HCT116 (cell line): ENCODE measurements at regions not wholly inside any gene's neighbourhood (a gene's known extent, or its start where the extent isn't known, plus 50 kb on each side); places are given as distances from the start of the nearest gene placed in this dataset.

ENCODE experiments used
- ATAC-seq: fragments of 200-7000 bp; cut with Tn5 transposase; 2 replicates; pipeline ENCODE4 v1.9.1; 2020; ENCODE audit warnings: mild to moderate bottlenecking, moderate library complexity
- BruUV-seq: library from RNA; stranded (reverse); fragments of 400-500 nt; replicated peaks from 2 replicates; lab custom pipeline; 2021; lab: Mats Ljungman, UMichigan
- CTCF ChIA-PET: fragments of 300-600 bp; sonication (Branson Sonifier 250); formaldehyde crosslinking; loops from one replicate; lab custom pipeline; 2021; ENCODE audit warnings: antibody characterized with exemption; lab: Charles Lee
- POLR2A ChIA-PET: fragments of 300-600, 350-600 bp; sonication (Branson Sonifier 250); formaldehyde crosslinking; loops from one replicate; lab custom pipeline; 2021; ENCODE audit warnings: antibody characterized with exemption; lab: Charles Lee
- RAD21 ChIA-PET, 2 experiments: fragments of 300-600 bp; sonication (Branson Sonifier 250); formaldehyde crosslinking; loops; one replicate each; lab custom pipeline; 2023; ENCODE audit warnings: low total read pairs in 2 of 2; ENCODE audit not compliant: uncharacterized antibody in 2 of 2, unreplicated experiment in 2 of 2, low non-redundant PET in 1 of 2; lab: Charles Lee
- DNase-seq: peaks from one replicate; pipeline ENCODE4 v3.0.0-alpha.2; 2010; ENCODE audit warnings: low read depth, low spot score
- H2AFZ ChIP-seq: fragments of 200-600 bp; shearing (Covaris generic), sonication (generic); 2 replicates; pipeline ENCODE4 v1.6.1; 2017; ENCODE audit warnings: low read depth, mixed run types, mixed read lengths, antibody characterized with exemption, low read length; ENCODE audit not compliant: poor library complexity, severe bottlenecking
- H3K27ac ChIP-seq: 2 replicates; pipeline ENCODE4 v1.5.1; 2012; ENCODE audit warnings: low read depth, low read length
- H3K27me3 ChIP-seq: fragments of 200-600 bp; sonication (generic); 2 replicates; pipeline ENCODE4 v1.6.1; 2016; ENCODE audit warnings: mixed run types, low read length, mixed read lengths; ENCODE audit not compliant: insufficient read depth
- H3K36me3 ChIP-seq, 2 experiments: fragments of 200-500 bp in 1 of 2; fragments of 200-600 bp in 1 of 2; sonication (Bioruptor generic) in 1 of 2; sonication (generic) in 1 of 2; 2 replicates each; pipeline versions ENCODE4 v1.5.1 to v1.6.1; 2014 to 2016; ENCODE audit warnings: low read length in 2 of 2, inconsistent platforms in 1 of 2, mixed read lengths in 1 of 2, mixed run types in 1 of 2; ENCODE audit not compliant: insufficient read depth in 2 of 2, control insufficient read depth in 1 of 2
- H3K4me1 ChIP-seq, 2 experiments: fragments of 200-600 bp in 1 of 2; sonication (generic) in 1 of 2; 2 replicates each; pipeline versions ENCODE4 v1.5.1 to v1.6.1; 2012 to 2017; ENCODE audit warnings: low read length in 2 of 2, inconsistent platforms in 1 of 2, mild to moderate bottlenecking in 1 of 2, mixed read lengths in 1 of 2, mixed run types in 1 of 2, moderate library complexity in 1 of 2; ENCODE audit not compliant: insufficient read depth in 2 of 2, control insufficient read depth in 1 of 2
- H3K4me2 ChIP-seq: fragments of 200-600 bp; sonication (generic); 2 replicates; pipeline ENCODE4 v1.6.1; 2017; ENCODE audit warnings: mixed run types, low read length, mixed read lengths
- H3K4me3 ChIP-seq, 2 experiments: fragments of 200-600 bp in 1 of 2; sonication (generic) in 1 of 2; replicated peaks in 1 of 2; 2 replicates each; pipeline ENCODE4 v1.5.1; 2011 to 2016; ENCODE audit warnings: low read length in 2 of 2, control low read depth in 1 of 2, low read depth in 1 of 2, mild to moderate bottlenecking in 1 of 2, mixed read lengths in 1 of 2, mixed run types in 1 of 2
- H3K79me2 ChIP-seq: fragments of 200-600 bp; sonication (generic); 2 replicates; pipeline ENCODE4 v1.6.1; 2017; ENCODE audit warnings: mild to moderate bottlenecking, mixed run types, low read length, moderate library complexity, mixed read lengths; ENCODE audit not compliant: insufficient read depth
- H3K9ac ChIP-seq: fragments of 200-600 bp; sonication (generic); 2 replicates; pipeline ENCODE4 v1.6.1; 2016; ENCODE audit warnings: low read length, mixed read lengths
- H3K9me2 ChIP-seq: fragments of 200-600 bp; sonication (generic), shearing (Covaris generic); 2 replicates; pipeline ENCODE4 v1.6.1; 2017; ENCODE audit warnings: mixed run types, mild to moderate bottlenecking, moderate library complexity; ENCODE audit not compliant: insufficient read depth
- H3K9me3 ChIP-seq, 2 experiments: fragments of 200-500 bp in 1 of 2; fragments of 200-600 bp in 1 of 2; sonication (Bioruptor generic) in 1 of 2; sonication (generic) in 1 of 2; 2 replicates each; pipeline ENCODE4 v1.6.1; 2014 to 2017; ENCODE audit warnings: low read length in 2 of 2, mixed read lengths in 2 of 2, inconsistent platforms in 1 of 2, low read depth in 1 of 2, mild to moderate bottlenecking in 1 of 2, mixed run types in 1 of 2, moderate library complexity in 1 of 2; ENCODE audit not compliant: control insufficient read depth in 1 of 2, insufficient read depth in 1 of 2
- H4K20me1 ChIP-seq: fragments of 200-600 bp; sonication (generic), shearing (Covaris generic); 2 replicates; pipeline ENCODE4 v1.6.1; 2017; ENCODE audit warnings: mixed run types, mild to moderate bottlenecking, moderate library complexity; ENCODE audit not compliant: insufficient read depth
- CBX3 ChIP-seq: IDR thresholded peaks from 2 replicates; pipeline ENCODE4 v1.6.1; 2012; ENCODE audit warnings: low read depth
- EGR1 ChIP-seq: IDR thresholded peaks from 2 replicates; pipeline ENCODE4 v1.6.1; 2012; ENCODE audit warnings: low read depth
- ELF1 ChIP-seq: IDR thresholded peaks from 2 replicates; pipeline ENCODE4 v1.6.1; 2012; ENCODE audit warnings: low read depth, borderline replicate concordance
- EZH2 ChIP-seq: fragments of 200-600 bp; sonication (generic); IDR thresholded peaks from 2 replicates; pipeline ENCODE4 v1.6.1; 2017; ENCODE audit warnings: antibody characterized with exemption, mixed run types
- FOSL1 ChIP-seq: IDR thresholded peaks from 2 replicates; pipeline ENCODE4 v1.6.1; 2012; ENCODE audit warnings: low read depth
- MAX ChIP-seq: IDR thresholded peaks from 2 replicates; pipeline ENCODE4 v1.6.1; 2012
- POLR2AphosphoS5 ChIP-seq: IDR thresholded peaks from 2 replicates; pipeline ENCODE4 v1.6.1; 2011; ENCODE audit warnings: mild to moderate bottlenecking, low read depth, low read length, moderate library complexity
- RAD21 ChIP-seq: IDR thresholded peaks from 2 replicates; pipeline ENCODE4 v1.6.1; 2012; ENCODE audit warnings: low read depth, mild to moderate bottlenecking
- REST ChIP-seq: IDR thresholded peaks from 2 replicates; pipeline ENCODE4 v1.6.1; 2012; ENCODE audit warnings: low read depth
- SIN3A ChIP-seq: IDR thresholded peaks from 2 replicates; pipeline ENCODE4 v1.6.1; 2012; ENCODE audit warnings: low read depth
- SP1 ChIP-seq: IDR thresholded peaks from 2 replicates; pipeline ENCODE4 v1.6.1; 2012; ENCODE audit warnings: low read depth
- SRF ChIP-seq: IDR thresholded peaks from 2 replicates; pipeline ENCODE4 v1.6.1; 2012; ENCODE audit warnings: low read depth
- TCF7L2 ChIP-seq: IDR thresholded peaks from 2 replicates; pipeline ENCODE4 v1.7.0; 2011; ENCODE audit warnings: borderline replicate concordance, inconsistent platforms; ENCODE audit not compliant: insufficient read depth, insufficient read length; ENCODE audit errors: extremely low read depth
- YY1 ChIP-seq: IDR thresholded peaks from 2 replicates; pipeline ENCODE4 v1.6.1; 2011; ENCODE audit warnings: low read length, low read depth, moderate library complexity, mild to moderate bottlenecking; ENCODE audit not compliant: insufficient replicate concordance; ENCODE audit errors: extremely low read depth
- ZFX ChIP-seq: fragments of 450-650 bp; IDR thresholded peaks from 2 replicates; pipeline ENCODE4 v1.6.1; 2017
- ZNF274 ChIP-seq: fragments of 200-500 bp; sonication (Bioruptor generic); IDR thresholded peaks from 2 replicates; pipeline ENCODE4 v1.6.1; 2014; ENCODE audit warnings: mild to moderate bottlenecking, low read depth, low read length, inconsistent platforms
- intact Hi-C: fragments of 100-400 bp; cut with micrococcal nuclease; formaldehyde crosslinking; loops from 2 replicates; pipeline ENCODE4 v1.10.0; 2022
- TF ChIP-seq, protein P1 (sequence below): IDR thresholded peaks from 2 replicates; pipeline ENCODE4 v1.6.1; 2012
- TF ChIP-seq, protein P2 (sequence below): IDR thresholded peaks from 2 replicates; pipeline ENCODE4 v1.6.1; 2011; ENCODE audit warnings: mild to moderate bottlenecking, low read length, moderate library complexity; ENCODE audit not compliant: insufficient replicate concordance; ENCODE audit errors: extremely low read depth

DNA sequence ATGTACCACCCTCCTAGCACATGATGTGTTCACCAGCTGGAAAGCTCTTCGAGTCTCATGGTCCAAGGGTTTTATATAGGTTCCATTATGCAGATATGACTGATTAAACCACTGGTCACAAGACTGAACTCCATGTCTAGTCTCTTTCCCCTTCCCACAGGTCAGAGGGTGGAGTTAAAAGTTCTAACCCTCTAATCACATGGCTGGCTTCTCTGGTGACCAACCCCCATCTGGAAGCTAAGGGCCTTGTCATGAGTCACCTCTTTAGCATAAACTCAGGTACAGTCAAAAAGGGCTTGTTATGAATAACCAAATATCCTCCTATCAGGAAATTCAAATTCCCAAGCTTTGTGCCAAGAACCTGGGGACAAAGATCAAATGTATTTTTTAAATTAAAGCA is 52.0 kb upstream of the KLHL31 start:
- Histone ChIP-seq H4K20me1 (no peaks in the 10 kb centered on the region), H3K27ac (no peak overlapping the region), H3K9me3 (no peaks in the 10 kb centered on the region), H3K36me3 (no peaks in the 10 kb centered on the region), H3K79me2 (no peaks in the 10 kb centered on the region), H3K9me2 (no peaks in the 10 kb centered on the region), H3K9ac (no peak overlapping the region), H2AFZ (no peak overlapping the region), H3K4me3 (no peak overlapping the region), H3K4me1 (peaks cover 0 to 6% of the 10 kb centered on the region in 2 experiments; a peak in 1 of 4 replicates), H3K4me2 (no peak overlapping the region), H3K27me3 (no peaks in the 10 kb centered on the region)
- DNase-seq, result no peak
- ChIA-PET CTCF (interaction anchor here (1.0 to 2.5 kb wide), 5 partner anchors 8 to 550 kb away, joined by 3 to 40 read pairs (median 3); no protein-coding TSS in a partner anchor), RAD21 (no interaction called here), POLR2A (no interaction called here)
- no TSS peak for BruUV-seq
- intact Hi-C loops, result no loop called here
- ATAC-seq, result no peak
- TF ChIP-seq SP1, result no peak
- no peak for TF ChIP-seq ELF1
- TF ChIP-seq YY1, result no peak
- TF ChIP-seq SRF, result no peak
- TF ChIP-seq, protein P1, sequence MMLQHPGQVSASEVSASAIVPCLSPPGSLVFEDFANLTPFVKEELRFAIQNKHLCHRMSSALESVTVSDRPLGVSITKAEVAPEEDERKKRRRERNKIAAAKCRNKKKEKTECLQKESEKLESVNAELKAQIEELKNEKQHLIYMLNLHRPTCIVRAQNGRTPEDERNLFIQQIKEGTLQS, result no peak
- TF ChIP-seq CBX3, result no peak
- no peak for TF ChIP-seq POLR2AphosphoS5
- TF ChIP-seq EGR1, result no peak
- TF ChIP-seq EZH2, result no peak
- no peak for TF ChIP-seq TCF7L2
- TF ChIP-seq REST, result no peak
- no peak for TF ChIP-seq FOSL1
- no peak for TF ChIP-seq SIN3A
- TF ChIP-seq ZFX, result no peak
- TF ChIP-seq ZNF274, result no peak
- TF ChIP-seq RAD21, result no peak
- TF ChIP-seq MAX, result no peak
- TF ChIP-seq, protein P2, sequence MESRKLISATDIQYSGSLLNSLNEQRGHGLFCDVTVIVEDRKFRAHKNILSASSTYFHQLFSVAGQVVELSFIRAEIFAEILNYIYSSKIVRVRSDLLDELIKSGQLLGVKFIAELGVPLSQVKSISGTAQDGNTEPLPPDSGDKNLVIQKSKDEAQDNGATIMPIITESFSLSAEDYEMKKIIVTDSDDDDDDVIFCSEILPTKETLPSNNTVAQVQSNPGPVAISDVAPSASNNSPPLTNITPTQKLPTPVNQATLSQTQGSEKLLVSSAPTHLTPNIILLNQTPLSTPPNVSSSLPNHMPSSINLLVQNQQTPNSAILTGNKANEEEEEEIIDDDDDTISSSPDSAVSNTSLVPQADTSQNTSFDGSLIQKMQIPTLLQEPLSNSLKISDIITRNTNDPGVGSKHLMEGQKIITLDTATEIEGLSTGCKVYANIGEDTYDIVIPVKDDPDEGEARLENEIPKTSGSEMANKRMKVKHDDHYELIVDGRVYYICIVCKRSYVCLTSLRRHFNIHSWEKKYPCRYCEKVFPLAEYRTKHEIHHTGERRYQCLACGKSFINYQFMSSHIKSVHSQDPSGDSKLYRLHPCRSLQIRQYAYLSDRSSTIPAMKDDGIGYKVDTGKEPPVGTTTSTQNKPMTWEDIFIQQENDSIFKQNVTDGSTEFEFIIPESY, result no peak
